ENCODE measurements at regions not wholly inside any gene's neighbourhood (a gene's known extent, or its start where the extent isn't known, plus 50 kb on each side); places are given as distances from the start of the nearest gene placed in this dataset.

DNA sequence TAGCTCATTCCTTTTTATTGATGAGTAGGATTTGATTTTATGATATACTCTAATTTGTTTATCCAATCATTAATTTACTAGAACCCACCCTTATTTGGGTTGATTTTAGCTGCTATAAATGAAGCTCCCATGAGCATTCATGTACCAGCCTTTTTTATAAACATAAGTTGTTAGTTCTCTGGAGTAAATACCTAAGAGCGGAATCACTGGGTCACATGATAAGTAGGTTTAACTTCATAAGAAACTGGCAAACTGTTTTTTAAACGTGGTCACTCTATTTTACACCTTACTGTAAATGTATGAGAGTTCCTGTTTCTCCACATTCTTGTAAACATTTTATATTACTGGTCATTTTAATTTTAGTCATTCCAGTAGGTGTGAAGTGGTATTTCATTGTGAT, 364.6 kb downstream of the NPR3 start:
- H3K9me2 ChIP-seq (ENCODE audit: insufficient read depth) = no peaks in the 10 kb centered on the region
- no peak for TF ChIP-seq REST (IDR thresholded peaks at IDR 0.05; ENCODE audit: unreplicated experiment)
- TF ChIP-seq CREB1 (CRISPR knock-in tag; IDR thresholded peaks at IDR 0.05; ENCODE audit: low read depth) = no peak
- no peak for TF ChIP-seq POLR2AphosphoS5 (IDR thresholded peaks at IDR 0.05; ENCODE audit: low read depth)
- no peak for TF ChIP-seq ZNF114 (CRISPR knock-in tag; IDR thresholded peaks at IDR 0.05)
- TF ChIP-seq CTCF (conservative IDR thresholded peaks at IDR 0.05; ENCODE audit: low read depth in 2 of 2) = no peak
- TF ChIP-seq ETS1 (IDR thresholded peaks at IDR 0.05) = no peak
- TF ChIP-seq JUNB (IDR thresholded peaks at IDR 0.05; ENCODE audit: unreplicated experiment) = no peak
- TF ChIP-seq EZH2 (IDR thresholded peaks at IDR 0.05; ENCODE audit: low read depth, unreplicated experiment) = no peak
- TF ChIP-seq, protein P1, sequence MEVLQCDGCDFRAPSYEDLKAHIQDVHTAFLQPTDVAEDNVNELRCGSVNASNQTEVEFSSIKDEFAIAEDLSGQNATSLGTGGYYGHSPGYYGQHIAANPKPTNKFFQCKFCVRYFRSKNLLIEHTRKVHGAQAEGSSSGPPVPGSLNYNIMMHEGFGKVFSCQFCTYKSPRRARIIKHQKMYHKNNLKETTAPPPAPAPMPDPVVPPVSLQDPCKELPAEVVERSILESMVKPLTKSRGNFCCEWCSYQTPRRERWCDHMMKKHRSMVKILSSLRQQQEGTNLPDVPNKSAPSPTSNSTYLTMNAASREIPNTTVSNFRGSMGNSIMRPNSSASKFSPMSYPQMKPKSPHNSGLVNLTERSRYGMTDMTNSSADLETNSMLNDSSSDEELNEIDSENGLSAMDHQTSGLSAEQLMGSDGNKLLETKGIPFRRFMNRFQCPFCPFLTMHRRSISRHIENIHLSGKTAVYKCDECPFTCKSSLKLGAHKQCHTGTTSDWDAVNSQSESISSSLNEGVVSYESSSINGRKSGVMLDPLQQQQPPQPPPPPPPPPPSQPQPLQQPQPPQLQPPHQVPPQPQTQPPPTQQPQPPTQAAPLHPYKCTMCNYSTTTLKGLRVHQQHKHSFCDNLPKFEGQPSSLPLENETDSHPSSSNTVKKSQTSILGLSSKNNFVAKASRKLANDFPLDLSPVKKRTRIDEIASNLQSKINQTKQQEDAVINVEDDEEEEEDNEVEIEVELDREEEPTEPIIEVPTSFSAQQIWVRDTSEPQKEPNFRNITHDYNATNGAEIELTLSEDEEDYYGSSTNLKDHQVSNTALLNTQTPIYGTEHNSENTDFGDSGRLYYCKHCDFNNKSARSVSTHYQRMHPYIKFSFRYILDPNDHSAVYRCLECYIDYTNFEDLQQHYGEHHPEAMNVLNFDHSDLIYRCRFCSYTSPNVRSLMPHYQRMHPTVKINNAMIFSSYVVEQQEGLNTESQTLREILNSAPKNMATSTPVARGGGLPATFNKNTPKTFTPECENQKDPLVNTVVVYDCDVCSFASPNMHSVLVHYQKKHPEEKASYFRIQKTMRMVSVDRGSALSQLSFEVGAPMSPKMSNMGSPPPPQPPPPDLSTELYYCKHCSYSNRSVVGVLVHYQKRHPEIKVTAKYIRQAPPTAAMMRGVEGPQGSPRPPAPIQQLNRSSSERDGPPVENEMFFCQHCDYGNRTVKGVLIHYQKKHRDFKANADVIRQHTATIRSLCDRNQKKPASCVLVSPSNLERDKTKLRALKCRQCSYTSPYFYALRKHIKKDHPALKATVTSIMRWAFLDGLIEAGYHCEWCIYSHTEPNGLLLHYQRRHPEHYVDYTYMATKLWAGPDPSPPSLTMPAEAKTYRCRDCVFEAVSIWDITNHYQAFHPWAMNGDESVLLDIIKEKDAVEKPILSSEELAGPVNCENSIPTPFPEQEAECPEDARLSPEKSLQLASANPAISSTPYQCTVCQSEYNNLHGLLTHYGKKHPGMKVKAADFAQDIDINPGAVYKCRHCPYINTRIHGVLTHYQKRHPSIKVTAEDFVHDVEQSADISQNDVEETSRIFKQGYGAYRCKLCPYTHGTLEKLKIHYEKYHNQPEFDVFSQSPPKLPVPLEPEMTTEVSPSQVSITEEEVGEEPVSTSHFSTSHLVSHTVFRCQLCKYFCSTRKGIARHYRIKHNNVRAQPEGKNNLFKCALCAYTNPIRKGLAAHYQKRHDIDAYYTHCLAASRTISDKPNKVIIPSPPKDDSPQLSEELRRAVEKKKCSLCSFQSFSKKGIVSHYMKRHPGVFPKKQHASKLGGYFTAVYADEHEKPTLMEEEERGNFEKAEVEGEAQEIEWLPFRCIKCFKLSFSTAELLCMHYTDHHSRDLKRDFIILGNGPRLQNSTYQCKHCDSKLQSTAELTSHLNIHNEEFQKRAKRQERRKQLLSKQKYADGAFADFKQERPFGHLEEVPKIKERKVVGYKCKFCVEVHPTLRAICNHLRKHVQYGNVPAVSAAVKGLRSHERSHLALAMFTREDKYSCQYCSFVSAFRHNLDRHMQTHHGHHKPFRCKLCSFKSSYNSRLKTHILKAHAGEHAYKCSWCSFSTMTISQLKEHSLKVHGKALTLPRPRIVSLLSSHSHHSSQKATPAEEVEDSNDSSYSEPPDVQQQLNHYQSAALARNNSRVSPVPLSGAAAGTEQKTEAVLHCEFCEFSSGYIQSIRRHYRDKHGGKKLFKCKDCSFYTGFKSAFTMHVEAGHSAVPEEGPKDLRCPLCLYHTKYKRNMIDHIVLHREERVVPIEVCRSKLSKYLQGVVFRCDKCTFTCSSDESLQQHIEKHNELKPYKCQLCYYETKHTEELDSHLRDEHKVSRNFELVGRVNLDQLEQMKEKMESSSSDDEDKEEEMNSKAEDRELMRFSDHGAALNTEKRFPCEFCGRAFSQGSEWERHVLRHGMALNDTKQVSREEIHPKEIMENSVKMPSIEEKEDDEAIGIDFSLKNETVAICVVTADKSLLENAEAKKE (CRISPR knock-in tag; IDR thresholded peaks at IDR 0.05) = no peak
- TF ChIP-seq STAT1 (IDR thresholded peaks at IDR 0.05; ENCODE audit: unreplicated experiment) = no peak
- no peak for TF ChIP-seq ZNF331 (CRISPR knock-in tag; IDR thresholded peaks at IDR 0.05; ENCODE audit: low read depth)
- no peak for TF ChIP-seq EZH2phosphoT487 (IDR thresholded peaks at IDR 0.05; ENCODE audit: unreplicated experiment)
- no peak for TF ChIP-seq NANOG (IDR thresholded peaks at IDR 0.05; ENCODE audit: borderline replicate concordance)

More for the DNA sequence above, 364.6 kb downstream of the NPR3 start:
- Mint-ChIP-seq H3K4me3 (no peak overlapping the region), H3K36me3 (ENCODE audit: low read depth) (no peaks in the 10 kb centered on the region; the same call in 2 of the 3 replicates), H3K27me3 (ENCODE audit: insufficient read depth, low read depth, poor library complexity) (no peaks in the 10 kb centered on the region), H3K27ac (no peak overlapping the region), H3K4me1 (0 out of 3 replicates have a peak, but pooled peaks cover 4% of the 10 kb centered on the region), H3K9me3 (peaks cover 5% of the 10 kb centered on the region; the same call in 2 of the 3 replicates)
- Histone ChIP-seq H3K4me3 (no peak overlapping the region), H3K4me2 (no peak overlapping the region), H3K27me3 (ENCODE audit: insufficient read depth) (no peaks in the 10 kb centered on the region), H3K4me1 (ENCODE audit: insufficient read depth) (no peaks in the 10 kb centered on the region), H4K20me1 (replicated peaks; ENCODE audit: insufficient read depth) (no peaks in the 10 kb centered on the region), H3K36me3 (ENCODE audit: insufficient read depth) (no peaks in the 10 kb centered on the region), H3K79me2 (replicated peaks; ENCODE audit: insufficient read depth) (no peaks in the 10 kb centered on the region), H2AFZ (no peak overlapping the region), H3F3A (replicated peaks; ENCODE audit: low read depth) (no peaks in the 10 kb centered on the region), H3K27ac (ENCODE audit: low read depth) (no peak overlapping the region)
- no peak for ATAC-seq
- no peak for DNase-seq (ENCODE audit: low spot score)

Data from GM23338 (cell line).